DOHH2 (cell line): ENCODE measurements at regions not wholly inside any gene's neighbourhood (a gene's known extent, or its start where the extent isn't known, plus 50 kb on each side); places are given as distances from the start of the nearest gene placed in this dataset.

ENCODE experiments used
- H3F3A ChIP-seq: fragments of 200-600 bp; sonication (generic), shearing (Covaris generic); 2 replicates; pipeline ENCODE4 v1.6.0; 2016; ENCODE audit warnings: antibody characterized with exemption, mild to moderate bottlenecking; ENCODE audit not compliant: control insufficient read depth, insufficient read depth
- H3K27ac ChIP-seq: fragments of 200-600 bp; sonication (generic); 2 replicates; pipeline ENCODE4 v1.5.1; 2014; ENCODE audit warnings: low read depth, mild to moderate bottlenecking, low read length, moderate library complexity
- H3K27me3 ChIP-seq: fragments of 200-600 bp; sonication (generic); 2 replicates; pipeline ENCODE4 v1.6.1; 2014; ENCODE audit warnings: mild to moderate bottlenecking, low read length, mixed read lengths; ENCODE audit not compliant: control insufficient read depth
- H3K36me3 ChIP-seq: fragments of 200-600 bp; sonication (generic); 2 replicates; pipeline ENCODE4 v1.6.1; 2014; ENCODE audit warnings: mild to moderate bottlenecking, low read length, moderate library complexity, mixed read lengths; ENCODE audit not compliant: control insufficient read depth
- H3K4me1 ChIP-seq: fragments of 200-600 bp; sonication (generic); 2 replicates; pipeline ENCODE4 v1.6.1; 2014; ENCODE audit warnings: mild to moderate bottlenecking, low read length, mixed read lengths; ENCODE audit not compliant: control insufficient read depth
- H3K4me2 ChIP-seq: fragments of 200-600 bp; sonication (generic); 2 replicates; pipeline ENCODE4 v1.6.0; 2014; ENCODE audit warnings: mild to moderate bottlenecking, low read length, moderate library complexity
- H3K4me3 ChIP-seq: fragments of 200-600 bp; sonication (generic); 2 replicates; pipeline ENCODE4 v1.5.1; 2014; ENCODE audit warnings: mild to moderate bottlenecking, low read length, mixed read lengths
- H3K79me2 ChIP-seq: fragments of 200-600 bp; sonication (generic); 2 replicates; pipeline ENCODE4 v1.6.1; 2014; ENCODE audit warnings: mild to moderate bottlenecking, low read length, mixed read lengths; ENCODE audit not compliant: control insufficient read depth
- H3K9me2 ChIP-seq: fragments of 200-600 bp; sonication (generic); replicated peaks from 2 replicates; pipeline ENCODE4 v1.6.1; 2014; ENCODE audit warnings: mild to moderate bottlenecking, low read length, mixed read lengths; ENCODE audit not compliant: control insufficient read depth
- H3K9me3 ChIP-seq: fragments of 200-600 bp; sonication (generic); 2 replicates; pipeline ENCODE4 v1.6.1; 2014; ENCODE audit warnings: antibody characterized with exemption, low read length, mixed read lengths; ENCODE audit not compliant: control insufficient read depth, insufficient read depth
- H4K20me1 ChIP-seq: fragments of 200-600 bp; sonication (generic); 2 replicates; pipeline ENCODE4 v1.6.0; 2014; ENCODE audit warnings: low read depth, mild to moderate bottlenecking, antibody characterized with exemption, low read length, moderate library complexity; ENCODE audit not compliant: control insufficient read depth, insufficient read depth
- EZH2phosphoT487 ChIP-seq: fragments of 200-600 bp; sonication (generic); IDR thresholded peaks from 2 replicates; pipeline ENCODE4 v1.6.1; 2017; ENCODE audit warnings: borderline replicate concordance, mild to moderate bottlenecking, antibody characterized with exemption, low read length, moderate library complexity, mixed read lengths
- TF ChIP-seq, protein P1 (sequence below): fragments of 200-600 bp; sonication (generic); IDR thresholded peaks from one replicate; pipeline ENCODE4 v1.5.1; 2014; ENCODE audit warnings: antibody characterized with exemption, mild to moderate bottlenecking, low read depth, low read length; ENCODE audit not compliant: poor library complexity, severe bottlenecking

DNA sequence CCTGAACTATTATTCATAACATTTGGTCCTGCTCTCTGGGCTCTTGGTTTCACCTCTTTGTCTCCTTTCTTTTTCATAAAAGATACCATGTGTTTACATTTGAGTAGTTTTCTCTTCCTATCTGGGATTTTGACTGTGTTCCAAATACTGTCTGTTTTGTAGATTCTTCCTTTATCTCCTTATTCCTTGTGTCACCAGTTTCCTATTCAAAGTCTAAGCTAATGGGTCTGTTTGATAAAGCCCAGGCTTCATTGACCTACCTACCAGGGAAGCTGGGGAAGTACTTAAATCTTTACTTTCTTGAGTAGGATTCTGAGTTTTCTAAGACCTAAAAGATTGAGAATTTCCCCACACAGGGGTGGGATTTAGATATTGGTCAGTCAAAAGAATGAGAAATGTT is 409.5 kb downstream of the RAPGEF2 start:
- H3F3A ChIP-seq = no peaks in the 10 kb centered on the region
- H3K27me3 ChIP-seq = no peaks in the 10 kb centered on the region
- TF ChIP-seq, protein P1, sequence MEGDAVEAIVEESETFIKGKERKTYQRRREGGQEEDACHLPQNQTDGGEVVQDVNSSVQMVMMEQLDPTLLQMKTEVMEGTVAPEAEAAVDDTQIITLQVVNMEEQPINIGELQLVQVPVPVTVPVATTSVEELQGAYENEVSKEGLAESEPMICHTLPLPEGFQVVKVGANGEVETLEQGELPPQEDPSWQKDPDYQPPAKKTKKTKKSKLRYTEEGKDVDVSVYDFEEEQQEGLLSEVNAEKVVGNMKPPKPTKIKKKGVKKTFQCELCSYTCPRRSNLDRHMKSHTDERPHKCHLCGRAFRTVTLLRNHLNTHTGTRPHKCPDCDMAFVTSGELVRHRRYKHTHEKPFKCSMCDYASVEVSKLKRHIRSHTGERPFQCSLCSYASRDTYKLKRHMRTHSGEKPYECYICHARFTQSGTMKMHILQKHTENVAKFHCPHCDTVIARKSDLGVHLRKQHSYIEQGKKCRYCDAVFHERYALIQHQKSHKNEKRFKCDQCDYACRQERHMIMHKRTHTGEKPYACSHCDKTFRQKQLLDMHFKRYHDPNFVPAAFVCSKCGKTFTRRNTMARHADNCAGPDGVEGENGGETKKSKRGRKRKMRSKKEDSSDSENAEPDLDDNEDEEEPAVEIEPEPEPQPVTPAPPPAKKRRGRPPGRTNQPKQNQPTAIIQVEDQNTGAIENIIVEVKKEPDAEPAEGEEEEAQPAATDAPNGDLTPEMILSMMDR = no peak
- no peak for TF ChIP-seq EZH2phosphoT487
- no peaks in the 10 kb centered on the region for H3K9me2 ChIP-seq
- no peak overlapping the region for H3K4me2 ChIP-seq
- H3K36me3 ChIP-seq = no peaks in the 10 kb centered on the region
- H4K20me1 ChIP-seq = no peaks in the 10 kb centered on the region
- no peaks in the 10 kb centered on the region for H3K9me3 ChIP-seq
- H3K27ac ChIP-seq = no peak overlapping the region
- H3K79me2 ChIP-seq = no peaks in the 10 kb centered on the region
- H3K4me1 ChIP-seq = no peaks in the 10 kb centered on the region
- no peak overlapping the region for H3K4me3 ChIP-seq

DNA sequence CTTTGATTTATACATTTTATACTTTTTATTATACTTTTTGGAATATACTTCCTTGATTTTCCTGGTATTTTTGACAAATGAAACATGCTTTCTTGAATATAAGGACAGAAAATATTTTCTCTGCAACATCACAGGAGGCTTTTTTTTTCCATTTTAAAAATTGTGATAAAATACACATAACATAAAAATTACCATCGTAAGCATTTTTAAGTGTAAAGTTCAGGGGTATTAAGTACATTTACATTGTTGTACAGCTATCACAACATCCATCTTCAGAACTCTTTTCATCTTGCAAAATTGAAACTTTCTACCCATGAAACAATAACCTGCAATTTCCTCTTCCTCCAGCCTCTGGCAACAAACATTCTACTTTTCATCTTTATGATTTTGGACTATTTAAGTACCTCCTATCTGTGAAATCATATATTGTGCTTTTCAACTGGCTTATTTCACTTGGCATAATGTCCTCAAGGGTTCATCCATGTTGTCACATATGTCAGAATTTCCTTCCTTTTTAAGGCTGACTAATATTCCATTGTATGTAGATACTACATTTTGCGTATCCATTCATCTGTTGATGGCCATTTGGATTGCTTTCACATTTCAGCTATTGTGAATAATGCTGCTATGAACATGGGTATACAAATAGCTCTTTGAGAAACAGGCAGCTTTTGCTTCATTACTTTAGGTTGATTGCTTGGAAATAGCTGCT is 412.6 kb downstream of the RAPGEF2 start:
- Histone ChIP-seq H3F3A (no peaks in the 10 kb centered on the region), H3K9me2 (no peaks in the 10 kb centered on the region), H4K20me1 (no peaks in the 10 kb centered on the region), H3K36me3 (no peaks in the 10 kb centered on the region), H3K79me2 (no peaks in the 10 kb centered on the region), H3K27ac (no peak overlapping the region), H3K4me2 (no peak overlapping the region), H3K27me3 (no peaks in the 10 kb centered on the region), H3K4me1 (no peaks in the 10 kb centered on the region), H3K9me3 (no peaks in the 10 kb centered on the region), H3K4me3 (no peak overlapping the region)
- TF ChIP-seq, protein P1 = no peak
- TF ChIP-seq EZH2phosphoT487 = no peak

DNA sequence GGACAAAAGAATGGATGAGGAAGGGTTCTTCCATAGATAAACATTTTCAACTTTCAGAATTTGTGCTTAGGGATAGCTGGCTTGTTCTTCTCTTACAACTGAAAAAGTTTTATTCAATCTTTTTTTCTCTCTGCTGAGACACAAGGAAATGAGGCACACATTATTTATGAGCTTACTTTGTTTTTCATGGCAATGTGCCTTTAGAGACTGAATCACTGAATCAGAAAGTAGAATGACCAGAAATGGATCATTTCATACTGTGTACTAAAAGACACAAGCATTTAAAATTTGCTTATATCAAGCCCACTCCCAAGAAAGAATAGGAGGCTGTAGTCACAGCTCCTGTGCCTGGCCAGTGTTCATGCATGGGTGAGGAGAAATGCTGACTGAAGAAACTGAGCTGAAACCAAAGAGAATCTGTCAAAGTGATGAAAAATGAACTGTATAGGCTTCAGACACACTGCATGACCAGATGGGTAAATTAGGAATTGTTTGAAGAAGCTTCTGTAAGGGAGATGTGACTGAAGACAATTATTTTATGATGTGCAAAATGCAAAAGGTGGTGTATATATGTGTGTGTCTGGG is 413.8 kb downstream of the RAPGEF2 start:
- Histone ChIP-seq H3K4me1 (no peaks in the 10 kb centered on the region), H3K36me3 (no peaks in the 10 kb centered on the region), H3K4me3 (no peak overlapping the region), H3K4me2 (no peak overlapping the region), H3K9me2 (no peaks in the 10 kb centered on the region), H3K27me3 (no peaks in the 10 kb centered on the region), H3K27ac (no peak overlapping the region), H3K9me3 (no peaks in the 10 kb centered on the region), H3K79me2 (no peaks in the 10 kb centered on the region), H4K20me1 (no peaks in the 10 kb centered on the region), H3F3A (no peaks in the 10 kb centered on the region)
- TF ChIP-seq, protein P1 = no peak
